ENCODE measurements at regions not wholly inside any gene's neighbourhood (a gene's known extent, or its start where the extent isn't known, plus 50 kb on each side); places are given as distances from the start of the nearest gene placed in this dataset.

- DNase-seq = no peak
Measured at GRCh38 chr2:235265348-235265965, 228.4 kb upstream of the AGAP1 start.

GRCh38 chr2:235267251-235267650 lies 226.6 kb upstream of the AGAP1 start:
- no peak for DNase-seq

- no peak for DNase-seq
Measured at GRCh38 chr2:235268535-235268934, 225.3 kb upstream of the AGAP1 start.

- DNase-seq = no peak
Measured at GRCh38 chr2:235270291-235270690, 223.6 kb upstream of the AGAP1 start.

DNA sequence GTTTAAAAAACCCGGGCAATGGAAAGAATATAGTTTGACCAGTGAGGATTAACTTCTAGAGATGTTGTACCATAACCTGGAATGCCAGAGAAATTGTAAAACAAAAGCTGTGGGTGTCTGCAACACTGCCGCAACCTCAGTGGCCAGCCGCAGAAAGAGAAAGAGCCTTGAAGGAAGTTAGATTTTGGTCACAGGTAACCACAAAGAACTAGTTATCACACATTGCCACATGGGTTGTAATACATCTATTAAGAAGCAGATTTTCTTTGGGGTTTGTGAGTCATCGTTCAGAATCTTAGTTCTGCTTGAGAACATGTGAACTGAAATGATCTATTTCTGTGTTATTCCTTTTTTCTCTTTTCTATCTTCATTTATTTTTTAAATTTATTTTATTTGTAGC lies 222.9 kb upstream of the AGAP1 start:
- no peak for DNase-seq

DNA sequence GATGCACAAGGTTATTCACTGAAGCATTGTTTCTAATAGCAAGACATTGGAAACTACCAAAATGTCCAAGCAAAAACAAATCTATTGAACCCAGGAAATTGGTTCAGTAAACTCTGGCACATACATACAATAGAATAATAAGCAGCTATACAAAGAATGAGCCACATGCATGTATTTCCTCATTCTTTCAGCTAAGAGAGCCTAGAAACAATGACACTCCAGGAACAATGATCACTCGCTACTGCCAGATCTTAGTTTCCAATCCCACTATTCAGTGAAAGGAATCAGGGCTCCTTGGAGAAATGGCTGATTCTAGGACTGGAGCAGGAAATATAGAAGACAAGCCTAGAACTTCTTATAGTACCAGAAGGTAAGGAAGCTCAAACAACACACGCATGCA lies 221.9 kb upstream of the AGAP1 start:
- DNase-seq = no peak

- DNase-seq = no peak
Measured at GRCh38 chr2:235274023-235274422, 219.8 kb upstream of the AGAP1 start.

- no peak for DNase-seq
Measured at GRCh38 chr2:235277485-235277884, 216.4 kb upstream of the AGAP1 start.

DNA sequence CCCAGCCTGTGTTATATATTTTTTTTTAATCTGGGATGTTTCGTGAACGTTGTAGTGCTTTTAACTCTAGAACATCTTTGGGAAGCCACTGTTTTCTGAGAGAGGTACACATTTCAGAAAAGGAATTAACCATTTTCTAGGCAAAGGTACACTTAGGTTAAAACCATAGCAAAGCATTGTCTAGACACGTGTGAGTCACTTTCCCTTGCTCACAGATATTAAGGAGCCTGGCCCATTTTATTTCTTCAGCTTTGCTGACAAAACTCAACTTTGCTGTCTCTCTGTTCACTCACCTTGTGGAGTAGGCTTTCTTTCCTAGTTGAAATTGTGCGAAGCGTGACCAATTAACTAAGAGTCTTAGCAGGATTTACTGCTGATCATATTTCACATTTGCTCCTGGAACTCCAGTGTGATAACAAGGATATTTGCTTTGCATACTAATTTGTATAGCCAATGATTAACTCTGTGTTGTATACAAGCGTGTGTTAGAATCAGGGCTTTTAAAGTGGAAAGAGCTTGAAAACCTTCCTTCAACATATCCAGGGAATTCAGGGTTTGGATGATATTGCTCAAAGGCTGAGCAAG lies 215.0 kb upstream of the AGAP1 start:
- DNase-seq = no peak

GRCh38 chr2:235279965-235280364 lies 213.9 kb upstream of the AGAP1 start:
- DNase-seq = no peak

DNA sequence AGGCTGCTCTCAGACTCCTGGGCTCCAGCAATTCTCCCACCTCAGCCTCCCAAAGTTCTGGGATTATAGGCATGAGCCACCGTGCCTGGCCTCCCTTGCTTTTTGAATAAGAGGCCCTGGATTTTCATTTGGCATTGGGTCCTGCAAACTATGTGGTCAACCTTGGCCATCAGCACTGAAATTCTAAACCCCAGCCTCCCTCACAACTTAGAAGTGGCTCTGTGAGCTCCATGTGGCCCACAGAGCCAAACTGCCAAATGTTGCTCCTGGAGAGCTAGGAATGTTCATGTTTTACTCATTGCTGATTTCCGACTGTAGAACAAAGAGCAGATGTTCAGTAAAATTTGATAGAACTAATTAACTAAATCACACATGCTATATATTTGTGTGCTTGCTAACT lies 210.6 kb upstream of the AGAP1 start:
- DNase-seq = no peak

- no peak for DNase-seq
Measured at GRCh38 chr2:235286622-235287374, 207.0 kb upstream of the AGAP1 start.

DNA sequence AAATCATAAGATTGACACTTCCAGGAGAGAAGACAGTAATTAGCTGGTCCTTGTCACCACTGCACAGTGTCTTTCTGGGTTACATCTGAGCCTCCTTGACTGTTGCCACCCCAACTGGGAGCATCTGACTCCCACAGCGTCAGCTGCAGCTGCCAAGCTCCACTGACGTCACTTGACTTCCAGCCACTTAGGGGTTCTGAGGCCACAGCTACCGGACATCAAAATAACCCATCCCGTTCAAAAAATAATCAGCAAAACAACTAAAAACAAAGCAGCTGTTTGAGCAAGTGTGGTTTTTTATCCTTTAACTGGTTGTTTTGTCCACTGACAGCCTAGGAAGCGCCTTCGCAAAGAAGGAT lies 206.5 kb upstream of the AGAP1 start:
- no peak for DNase-seq

DNA sequence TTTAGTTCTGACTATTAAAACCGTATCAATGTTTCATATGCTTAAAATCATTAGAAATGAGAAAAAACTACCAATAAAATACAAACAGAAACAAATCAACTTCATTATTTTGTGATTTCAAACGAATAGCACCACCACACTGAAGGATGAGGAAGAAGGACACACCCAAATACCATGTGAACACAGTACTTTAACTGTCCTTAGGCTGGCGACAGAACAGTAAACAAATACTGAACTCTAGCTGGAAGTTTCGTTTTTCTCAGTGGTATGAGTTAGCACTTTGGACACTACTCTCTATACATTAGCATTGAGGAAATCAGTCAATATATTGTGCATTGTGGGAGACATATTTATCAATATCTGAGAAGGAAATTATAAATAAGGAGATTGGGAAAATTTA lies 202.4 kb upstream of the AGAP1 start:
- no peak for DNase-seq

DNA sequence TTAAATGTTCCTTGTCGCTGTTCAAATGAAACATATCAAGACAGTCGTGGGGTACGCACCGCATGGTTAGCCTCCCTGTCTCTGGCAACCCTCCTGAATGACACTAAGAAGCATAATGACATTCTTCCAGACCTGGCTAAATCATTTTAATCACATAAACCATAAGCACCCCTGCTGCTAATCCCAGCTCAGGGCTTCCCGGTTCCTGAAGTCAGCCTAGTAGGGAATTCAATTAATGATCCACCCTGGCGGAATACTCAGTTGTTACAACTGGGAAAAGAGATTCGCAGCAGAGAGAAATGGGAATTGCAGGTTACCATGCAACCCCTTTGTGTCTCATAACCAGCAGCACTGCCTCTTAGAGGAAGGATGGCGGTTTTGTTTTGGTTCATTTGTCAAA lies 200.8 kb upstream of the AGAP1 start:
- no peak for DNase-seq

- DNase-seq = no peak
Measured at GRCh38 chr2:235295831-235296230, 198.0 kb upstream of the AGAP1 start.

DNA sequence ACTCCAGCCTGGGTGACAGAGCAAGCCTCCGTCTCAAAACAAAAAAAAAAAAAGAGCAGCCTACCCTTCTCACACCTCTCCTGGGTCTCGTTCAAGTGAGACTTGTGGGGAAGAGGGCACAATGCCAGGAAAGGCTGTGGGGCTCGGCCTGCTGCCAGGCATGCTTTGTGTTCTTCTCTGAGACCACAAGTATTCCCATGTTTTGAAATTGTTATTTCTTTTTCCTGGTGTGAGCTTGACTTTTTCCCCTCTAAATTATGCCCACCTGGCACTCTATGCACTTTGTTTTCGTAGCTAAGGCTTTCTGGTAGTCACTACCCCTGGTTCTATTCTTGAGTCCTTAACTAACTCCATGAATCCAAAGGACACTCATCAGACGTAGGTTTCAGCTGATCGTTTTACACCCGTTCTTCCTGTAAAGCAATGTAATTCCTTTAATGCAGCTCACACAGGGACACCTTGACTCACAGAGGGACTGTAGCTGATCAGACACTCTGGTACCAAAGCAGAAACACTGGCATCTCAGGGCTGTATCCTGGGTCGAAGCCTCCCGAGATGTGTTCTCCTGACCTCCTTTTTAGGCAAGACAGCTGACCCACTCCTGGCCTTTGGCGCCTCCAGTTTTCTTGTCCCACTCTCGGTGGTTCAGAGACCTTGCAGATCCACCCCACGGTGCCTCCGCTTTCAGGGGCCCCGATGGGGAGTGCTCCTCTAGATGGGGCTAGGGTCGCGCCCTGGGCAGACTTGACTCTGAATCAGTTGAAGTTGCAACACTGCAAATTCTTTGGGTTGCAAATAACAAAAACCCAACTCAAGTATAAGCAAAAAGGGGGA lies 193.3 kb upstream of the AGAP1 start:
- no peak for DNase-seq

DNA sequence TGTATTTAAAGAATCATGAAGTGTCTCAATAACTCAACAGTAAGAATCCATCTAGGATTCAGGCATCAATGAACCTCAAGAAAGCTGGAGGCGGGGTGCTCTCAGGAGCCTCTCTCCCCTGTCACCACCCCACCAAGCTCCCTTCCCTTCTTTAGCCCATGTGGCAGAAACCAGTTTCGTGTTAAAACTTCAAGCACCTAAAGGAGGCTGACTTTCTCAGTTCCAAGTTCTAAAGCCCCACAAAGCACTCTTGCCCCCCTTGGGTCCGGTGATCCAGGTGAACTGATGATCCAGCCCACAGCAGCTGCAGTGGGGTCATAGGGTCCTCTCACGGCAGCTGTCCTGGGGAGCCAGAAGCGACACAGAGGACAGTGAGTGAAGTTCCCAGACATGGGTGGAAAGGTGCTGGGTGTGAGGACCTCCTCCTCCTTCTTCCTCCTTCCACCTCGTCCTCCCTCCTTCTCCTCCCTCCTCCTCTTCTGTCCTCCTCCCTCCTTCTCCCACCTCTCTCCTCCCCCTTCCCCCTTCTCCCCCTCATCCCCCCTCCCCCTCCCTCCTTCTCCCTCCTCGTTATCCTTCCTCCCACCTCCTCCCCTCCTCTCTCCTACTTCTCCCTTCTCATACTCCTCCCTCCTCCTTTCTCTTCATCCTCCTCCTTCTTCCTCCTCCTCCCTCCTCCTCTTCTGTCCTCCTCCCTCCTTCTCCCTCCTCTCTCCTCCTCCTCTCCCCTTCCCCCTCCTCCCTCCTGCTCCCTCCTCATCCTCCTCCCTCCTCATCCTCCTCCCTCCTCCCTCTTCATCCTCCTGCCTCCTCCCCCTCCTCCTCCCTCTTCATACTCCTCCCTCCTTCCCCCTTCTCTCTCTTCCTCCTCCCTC lies 192.4 kb upstream of the AGAP1 start:
- DNase-seq = no peak

GRCh38 chr2:235302263-235302662 lies 191.6 kb upstream of the AGAP1 start:
- no peak for DNase-seq

DNA sequence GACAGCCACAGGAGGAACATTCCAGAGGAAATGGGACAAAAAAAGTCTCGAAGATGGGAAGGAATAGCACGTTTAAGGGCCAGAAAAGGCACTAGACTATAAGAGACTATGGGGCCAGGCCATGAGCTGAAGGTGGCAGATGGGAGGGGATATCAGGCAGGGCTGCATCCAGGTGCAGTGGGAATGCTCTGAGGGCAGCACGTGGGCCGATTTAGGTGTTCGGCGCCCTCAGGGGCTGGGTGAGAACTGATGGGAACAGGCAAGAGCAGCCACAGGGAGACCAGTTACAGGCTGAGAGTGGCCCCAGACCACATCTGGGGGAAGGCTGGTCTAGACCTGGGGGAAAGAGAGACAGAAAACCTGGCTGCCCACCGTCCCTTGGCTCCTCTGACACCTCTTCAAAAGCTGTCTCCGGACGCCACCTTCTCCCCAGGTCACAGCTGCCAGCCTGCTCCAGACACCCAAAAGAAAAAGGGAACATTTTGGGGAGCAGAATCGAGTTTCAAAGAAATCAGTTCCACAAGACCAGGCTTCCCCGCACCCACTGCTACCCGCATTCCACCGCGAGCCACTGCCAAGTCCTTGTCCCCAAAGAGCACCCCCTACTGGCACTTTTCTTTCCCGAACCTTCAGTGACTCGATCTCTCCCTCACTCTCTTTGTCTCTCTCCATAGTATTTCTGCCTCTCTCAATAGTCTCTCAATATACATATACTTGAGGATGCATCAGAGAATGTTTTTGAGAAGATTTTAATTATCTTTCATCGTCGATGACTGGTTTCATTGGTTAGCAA lies 190.1 kb upstream of the AGAP1 start:
- DNase-seq = no peak

DNA sequence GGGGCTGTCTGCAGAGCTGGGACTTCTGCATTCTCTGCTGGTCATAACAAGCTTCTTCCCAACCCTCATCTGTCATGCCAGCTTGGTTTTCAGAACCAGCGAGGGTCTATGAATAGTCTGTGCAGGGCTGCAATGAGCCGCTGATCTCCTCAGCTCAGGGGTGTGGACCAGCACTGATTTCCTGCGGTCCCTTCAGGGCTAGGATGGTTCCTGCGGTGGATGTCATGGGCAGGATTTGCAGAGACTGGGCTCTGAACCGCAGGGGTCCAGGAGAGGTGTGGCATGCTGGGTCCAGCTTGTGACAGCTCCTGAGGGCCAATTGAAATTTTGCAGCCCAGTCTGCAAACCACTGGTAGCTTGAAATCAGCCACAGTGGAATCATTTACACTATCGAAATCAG lies 188.2 kb upstream of the AGAP1 start:
- DNase-seq = no peak

GRCh38 chr2:235311044-235311443 lies 182.8 kb upstream of the AGAP1 start:
- DNase-seq = no peak
